ENCODE measurements at regions not wholly inside any gene's neighbourhood (a gene's known extent, or its start where the extent isn't known, plus 50 kb on each side); places are given as distances from the start of the nearest gene placed in this dataset.
A peak's percentile ranks its signal among the peaks of the same experiment; 100 is the strongest.

DNA sequence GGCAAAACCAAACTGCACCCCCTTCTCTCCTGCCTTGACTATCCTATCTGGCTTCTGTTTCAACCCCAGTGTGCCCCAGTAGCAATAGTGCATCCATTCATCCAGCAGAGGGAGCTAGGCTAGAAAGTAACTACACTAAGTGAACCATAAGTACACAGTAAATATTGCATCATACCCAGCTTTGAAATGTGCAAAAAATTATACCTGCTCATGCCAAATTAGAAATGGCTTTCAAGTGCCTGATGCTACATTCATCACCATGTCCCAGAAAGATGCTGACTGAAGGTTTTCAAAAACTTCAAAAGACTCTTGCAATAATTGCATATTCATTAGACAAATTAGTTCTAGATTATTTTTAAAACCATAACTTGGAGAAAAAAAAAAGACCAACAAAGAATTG lies 153.5 kb downstream of the PRELID2 start (continued):
- no peak for TF ChIP-seq TARDBP (IDR thresholded peaks at IDR 0.05)
- TF ChIP-seq, protein P1, sequence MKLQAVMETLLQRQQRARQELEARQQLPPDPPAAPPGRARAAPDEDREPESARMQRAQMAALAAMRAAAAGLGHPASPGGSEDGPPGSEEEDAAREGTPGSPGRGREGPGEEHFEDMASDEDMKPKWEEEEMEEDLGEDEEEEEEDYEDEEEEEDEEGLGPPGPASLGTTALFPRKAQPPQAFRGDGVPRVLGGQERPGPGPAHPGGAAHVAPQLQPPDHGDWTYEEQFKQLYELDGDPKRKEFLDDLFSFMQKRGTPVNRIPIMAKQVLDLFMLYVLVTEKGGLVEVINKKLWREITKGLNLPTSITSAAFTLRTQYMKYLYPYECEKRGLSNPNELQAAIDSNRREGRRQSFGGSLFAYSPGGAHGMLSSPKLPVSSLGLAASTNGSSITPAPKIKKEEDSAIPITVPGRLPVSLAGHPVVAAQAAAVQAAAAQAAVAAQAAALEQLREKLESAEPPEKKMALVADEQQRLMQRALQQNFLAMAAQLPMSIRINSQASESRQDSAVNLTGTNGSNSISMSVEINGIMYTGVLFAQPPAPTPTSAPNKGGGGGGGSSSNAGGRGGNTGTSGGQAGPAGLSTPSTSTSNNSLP (IDR thresholded peaks at IDR 0.05; ENCODE audit: borderline replicate concordance, low read depth, low read length), result 0 out of 2 replicates have a peak, but pooled peaks have one; percentile 30
- no peak for TF ChIP-seq ZC3H4 (CRISPR knock-in tag; IDR thresholded peaks at IDR 0.05; ENCODE audit: borderline replicate concordance)
- TF ChIP-seq SMAD3 (CRISPR knock-in tag; conservative IDR thresholded peaks at IDR 0.05), result no peak
- TF ChIP-seq POLR2AphosphoS5 (IDR thresholded peaks at IDR 0.05; ENCODE audit: control insufficient read depth, insufficient read depth, low read depth, low read length), result no peak
- TF ChIP-seq SUPT5H (IDR thresholded peaks at IDR 0.05), result no peak
- TF ChIP-seq ETV5 (CRISPR knock-in tag; IDR thresholded peaks at IDR 0.05; ENCODE audit: low read depth), result no peak
- 0 out of 2 replicates have a peak, but pooled peaks have one; percentile 22 for TF ChIP-seq ZNF766 (CRISPR knock-in tag; conservative IDR thresholded peaks at IDR 0.05)
- TF ChIP-seq TBP (optimal IDR thresholded peaks at IDR 0.05; ENCODE audit: low read depth, low read length), result no peak
- no peak for TF ChIP-seq PHF21A (IDR thresholded peaks at IDR 0.05; ENCODE audit: borderline replicate concordance, low read depth)
- TF ChIP-seq GATAD2A (IDR thresholded peaks at IDR 0.05), result no peak
- TF ChIP-seq ZNF707 (CRISPR knock-in tag; conservative IDR thresholded peaks at IDR 0.05), result no peak
- TF ChIP-seq TBL1XR1 (IDR thresholded peaks at IDR 0.05; ENCODE audit: low read length in 2 of 2), result no peak
- peak; percentile 99 for TF ChIP-seq CEBPB (tag; IDR thresholded peaks at IDR 0.05)
- TF ChIP-seq HDAC1 (IDR thresholded peaks at IDR 0.05), result no peak
- TF ChIP-seq FOXA3 (CRISPR knock-in tag; conservative IDR thresholded peaks at IDR 0.05 in 1 of 2, IDR thresholded peaks at IDR 0.05 in 1 of 2), result peak; percentile 98
- TF ChIP-seq ARNT (IDR thresholded peaks at IDR 0.05), result peak in 1 of 2 experiments; percentile 61; a peak in 1 of 4 replicates
- no peak for TF ChIP-seq RFX1 (IDR thresholded peaks at IDR 0.05)
- TF ChIP-seq JUND (IDR thresholded peaks at IDR 0.05; ENCODE audit: borderline replicate concordance, low read depth, low read length), result peak; percentile 90
- TF ChIP-seq JUND (tag; IDR thresholded peaks at IDR 0.05; ENCODE audit: borderline replicate concordance, low read depth, low read length), result peak; percentile 89
- TF ChIP-seq POLR2AphosphoS2 (IDR thresholded peaks at IDR 0.05; ENCODE audit: low read length), result no peak
- no peak for TF ChIP-seq CBX2 (IDR thresholded peaks at IDR 0.05; ENCODE audit: insufficient read depth, low read length, poor library complexity, severe bottlenecking)
- TF ChIP-seq, protein P2, sequence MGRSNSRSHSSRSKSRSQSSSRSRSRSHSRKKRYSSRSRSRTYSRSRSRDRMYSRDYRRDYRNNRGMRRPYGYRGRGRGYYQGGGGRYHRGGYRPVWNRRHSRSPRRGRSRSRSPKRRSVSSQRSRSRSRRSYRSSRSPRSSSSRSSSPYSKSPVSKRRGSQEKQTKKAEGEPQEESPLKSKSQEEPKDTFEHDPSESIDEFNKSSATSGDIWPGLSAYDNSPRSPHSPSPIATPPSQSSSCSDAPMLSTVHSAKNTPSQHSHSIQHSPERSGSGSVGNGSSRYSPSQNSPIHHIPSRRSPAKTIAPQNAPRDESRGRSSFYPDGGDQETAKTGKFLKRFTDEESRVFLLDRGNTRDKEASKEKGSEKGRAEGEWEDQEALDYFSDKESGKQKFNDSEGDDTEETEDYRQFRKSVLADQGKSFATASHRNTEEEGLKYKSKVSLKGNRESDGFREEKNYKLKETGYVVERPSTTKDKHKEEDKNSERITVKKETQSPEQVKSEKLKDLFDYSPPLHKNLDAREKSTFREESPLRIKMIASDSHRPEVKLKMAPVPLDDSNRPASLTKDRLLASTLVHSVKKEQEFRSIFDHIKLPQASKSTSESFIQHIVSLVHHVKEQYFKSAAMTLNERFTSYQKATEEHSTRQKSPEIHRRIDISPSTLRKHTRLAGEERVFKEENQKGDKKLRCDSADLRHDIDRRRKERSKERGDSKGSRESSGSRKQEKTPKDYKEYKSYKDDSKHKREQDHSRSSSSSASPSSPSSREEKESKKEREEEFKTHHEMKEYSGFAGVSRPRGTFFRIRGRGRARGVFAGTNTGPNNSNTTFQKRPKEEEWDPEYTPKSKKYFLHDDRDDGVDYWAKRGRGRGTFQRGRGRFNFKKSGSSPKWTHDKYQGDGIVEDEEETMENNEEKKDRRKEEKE (IDR thresholded peaks at IDR 0.05; ENCODE audit: borderline replicate concordance in 1 of 2, control insufficient read depth in 1 of 2, low read depth in 2 of 2, low read length in 1 of 2), result no peak
- TF ChIP-seq, protein P3, sequence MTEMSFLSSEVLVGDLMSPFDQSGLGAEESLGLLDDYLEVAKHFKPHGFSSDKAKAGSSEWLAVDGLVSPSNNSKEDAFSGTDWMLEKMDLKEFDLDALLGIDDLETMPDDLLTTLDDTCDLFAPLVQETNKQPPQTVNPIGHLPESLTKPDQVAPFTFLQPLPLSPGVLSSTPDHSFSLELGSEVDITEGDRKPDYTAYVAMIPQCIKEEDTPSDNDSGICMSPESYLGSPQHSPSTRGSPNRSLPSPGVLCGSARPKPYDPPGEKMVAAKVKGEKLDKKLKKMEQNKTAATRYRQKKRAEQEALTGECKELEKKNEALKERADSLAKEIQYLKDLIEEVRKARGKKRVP (CRISPR knock-in tag; IDR thresholded peaks at IDR 0.05), result peak; percentile 98
- TF ChIP-seq HDAC3 (IDR thresholded peaks at IDR 0.05; ENCODE audit: borderline replicate concordance, partially characterized antibody), result no peak

Measured in K562 (cell line).